ENCODE measurements at regions not wholly inside any gene's neighbourhood (a gene's known extent, or its start where the extent isn't known, plus 50 kb on each side); places are given as distances from the start of the nearest gene placed in this dataset.

DNA sequence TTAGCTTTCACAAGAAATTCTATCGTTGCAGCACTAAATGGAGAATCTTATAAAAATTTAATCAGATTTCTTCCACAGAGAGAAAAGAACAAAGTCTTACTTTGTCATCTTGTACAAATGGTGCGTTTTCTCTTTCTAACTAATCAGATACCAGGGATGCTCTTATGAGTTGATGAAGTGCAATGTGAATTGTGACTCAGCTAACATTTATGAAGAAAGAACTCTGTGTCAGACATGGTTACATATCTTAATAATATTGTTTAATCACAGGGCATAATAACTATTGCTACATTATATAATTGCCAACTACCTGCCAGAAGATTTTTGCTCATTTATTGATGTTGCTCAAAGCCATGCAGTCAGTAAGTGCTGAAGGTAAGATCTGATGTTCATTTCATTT lies 465.0 kb downstream of the CCDC85A start:
- TF ChIP-seq, protein P1, sequence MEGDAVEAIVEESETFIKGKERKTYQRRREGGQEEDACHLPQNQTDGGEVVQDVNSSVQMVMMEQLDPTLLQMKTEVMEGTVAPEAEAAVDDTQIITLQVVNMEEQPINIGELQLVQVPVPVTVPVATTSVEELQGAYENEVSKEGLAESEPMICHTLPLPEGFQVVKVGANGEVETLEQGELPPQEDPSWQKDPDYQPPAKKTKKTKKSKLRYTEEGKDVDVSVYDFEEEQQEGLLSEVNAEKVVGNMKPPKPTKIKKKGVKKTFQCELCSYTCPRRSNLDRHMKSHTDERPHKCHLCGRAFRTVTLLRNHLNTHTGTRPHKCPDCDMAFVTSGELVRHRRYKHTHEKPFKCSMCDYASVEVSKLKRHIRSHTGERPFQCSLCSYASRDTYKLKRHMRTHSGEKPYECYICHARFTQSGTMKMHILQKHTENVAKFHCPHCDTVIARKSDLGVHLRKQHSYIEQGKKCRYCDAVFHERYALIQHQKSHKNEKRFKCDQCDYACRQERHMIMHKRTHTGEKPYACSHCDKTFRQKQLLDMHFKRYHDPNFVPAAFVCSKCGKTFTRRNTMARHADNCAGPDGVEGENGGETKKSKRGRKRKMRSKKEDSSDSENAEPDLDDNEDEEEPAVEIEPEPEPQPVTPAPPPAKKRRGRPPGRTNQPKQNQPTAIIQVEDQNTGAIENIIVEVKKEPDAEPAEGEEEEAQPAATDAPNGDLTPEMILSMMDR (IDR thresholded peaks at IDR 0.05; ENCODE audit: low read depth, low read length), result no peak
- DNase-seq (ENCODE audit: low read depth, low spot score), result no peak
- H3K4me3 ChIP-seq (ENCODE audit: low read depth, low read length), result no peak overlapping the region
- in situ Hi-C loops (cut with HindIII; ENCODE audit: low sequenced_read_pairs), result no loop called here

DNA sequence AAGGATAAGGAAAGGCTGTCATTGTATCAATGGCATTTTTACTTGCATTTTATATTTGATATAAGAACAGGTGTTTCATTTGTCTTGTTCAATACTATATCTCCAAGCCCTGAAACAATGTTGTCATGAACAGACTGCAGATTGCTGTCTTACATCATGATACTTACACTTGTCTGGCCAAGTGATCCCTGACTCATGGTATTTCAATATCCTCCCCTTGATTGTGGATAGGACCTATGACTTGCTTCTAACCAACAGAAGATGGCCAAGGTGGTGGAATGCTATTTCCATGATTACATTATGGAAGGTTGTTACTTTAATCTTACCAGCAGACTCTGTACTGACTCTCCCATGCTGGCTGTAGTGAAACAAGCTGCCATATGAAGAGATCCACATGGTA lies 471.1 kb downstream of the CCDC85A start:
- in situ Hi-C loops (cut with HindIII; ENCODE audit: low sequenced_read_pairs), result no loop called here
- no peak overlapping the region for H3K4me3 ChIP-seq (ENCODE audit: low read depth, low read length)
- TF ChIP-seq, protein P1 (IDR thresholded peaks at IDR 0.05; ENCODE audit: low read depth, low read length), result no peak
- DNase-seq (ENCODE audit: low read depth, low spot score), result no peak

DNA sequence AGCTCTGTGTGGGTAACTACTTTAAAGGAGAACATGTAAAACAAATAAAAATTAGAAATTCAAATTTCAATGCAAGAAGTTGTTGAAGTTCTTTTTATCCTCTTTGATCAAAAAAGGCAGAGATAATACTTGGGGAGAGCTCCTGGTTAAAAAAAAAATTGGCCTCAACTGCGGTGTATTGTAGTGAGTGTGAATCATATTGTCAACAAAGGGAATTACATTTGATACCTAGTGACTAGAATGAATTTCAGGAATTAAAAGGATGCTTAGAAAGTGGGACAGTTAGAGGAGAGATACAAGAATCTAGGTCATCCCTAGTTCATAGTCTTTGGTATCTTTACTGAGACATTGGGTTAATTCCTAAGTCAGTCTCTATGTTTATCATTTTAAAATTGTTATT lies 473.0 kb downstream of the CCDC85A start:
- DNase-seq (ENCODE audit: low read depth, low spot score), result no peak
- H3K4me3 ChIP-seq (ENCODE audit: low read depth, low read length), result no peak overlapping the region
- TF ChIP-seq, protein P1 (IDR thresholded peaks at IDR 0.05; ENCODE audit: low read depth, low read length), result no peak
- in situ Hi-C loops (cut with HindIII; ENCODE audit: low sequenced_read_pairs), result no loop called here

DNA sequence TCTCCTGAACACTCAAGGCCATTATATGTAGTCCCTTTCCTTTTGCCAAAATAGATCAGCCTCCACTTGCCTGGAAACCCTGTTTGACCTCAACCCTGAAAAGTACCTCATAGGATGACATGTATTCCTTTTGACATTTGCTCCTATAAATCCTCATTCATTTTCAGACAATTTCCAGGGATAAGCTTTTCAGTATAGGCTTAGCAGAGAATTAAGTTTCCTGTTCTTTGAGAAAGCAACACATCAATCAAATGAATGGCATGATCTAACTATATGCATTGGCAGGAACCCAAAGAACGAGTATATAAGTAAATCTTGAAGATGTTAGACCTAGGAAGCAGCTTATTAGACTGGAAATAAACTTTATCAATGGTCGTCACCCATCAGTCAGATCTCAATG lies 483.0 kb downstream of the CCDC85A start:
- no peak for DNase-seq (ENCODE audit: low read depth, low spot score)
- H3K4me3 ChIP-seq (ENCODE audit: low read depth, low read length), result no peak overlapping the region
- in situ Hi-C loops (cut with HindIII; ENCODE audit: low sequenced_read_pairs), result no loop called here
- TF ChIP-seq, protein P1 (IDR thresholded peaks at IDR 0.05; ENCODE audit: low read depth, low read length), result no peak

DNA sequence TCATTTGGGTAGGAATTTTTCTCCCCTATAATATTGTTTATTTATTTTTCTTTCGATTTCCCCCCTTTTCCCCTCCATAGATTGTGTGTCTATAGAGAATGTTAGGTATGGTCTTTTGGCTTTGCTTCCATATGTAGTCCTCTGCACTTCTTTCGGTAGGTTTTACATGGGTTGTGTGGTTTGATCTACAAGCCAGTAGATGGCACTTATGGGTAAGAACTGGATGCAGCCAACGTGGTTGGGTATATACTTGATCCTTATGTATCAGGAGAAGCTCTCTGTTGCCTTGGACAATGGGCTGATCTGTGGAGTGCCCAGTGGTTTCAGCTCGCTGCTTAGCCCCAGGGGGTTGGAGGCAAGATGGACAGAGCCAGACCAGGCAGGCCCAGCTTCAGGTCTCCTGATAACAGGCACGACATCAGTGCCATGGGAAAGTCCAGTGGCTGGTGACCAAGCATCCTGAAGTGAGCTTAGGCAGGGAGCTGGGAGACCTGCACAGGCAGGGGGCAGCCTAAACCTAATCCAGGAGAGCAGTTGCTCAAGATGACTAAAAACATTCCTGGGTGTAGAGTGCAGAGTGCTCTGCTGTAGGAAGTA lies 488.3 kb downstream of the CCDC85A start:
- TF ChIP-seq, protein P1 (IDR thresholded peaks at IDR 0.05; ENCODE audit: low read depth, low read length), result no peak
- no peak overlapping the region for H3K4me3 ChIP-seq (ENCODE audit: low read depth, low read length)
- DNase-seq (ENCODE audit: low read depth, low spot score), result no peak
- in situ Hi-C loops (cut with HindIII; ENCODE audit: low sequenced_read_pairs), result no loop called here

DNA sequence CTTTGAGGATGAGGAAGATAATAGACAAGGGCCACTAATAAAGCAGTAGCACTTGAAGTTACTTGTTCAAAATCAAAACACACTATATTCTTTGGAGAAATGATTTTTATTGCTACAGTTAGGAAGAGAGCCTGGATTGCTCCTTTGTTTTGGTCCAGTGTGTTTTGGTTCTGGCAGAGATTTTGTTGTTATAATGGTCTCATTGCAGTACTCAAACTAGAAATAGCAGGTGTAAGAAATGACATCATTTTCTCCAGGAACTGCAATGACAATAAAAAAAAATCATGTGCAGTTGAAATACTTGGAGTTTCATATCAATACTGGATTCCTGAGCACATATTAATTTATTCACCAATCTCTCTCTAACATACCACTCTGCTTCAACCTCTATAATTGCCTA lies 490.3 kb downstream of the CCDC85A start:
- in situ Hi-C loops (cut with HindIII; ENCODE audit: low sequenced_read_pairs), result no loop called here
- TF ChIP-seq, protein P1 (IDR thresholded peaks at IDR 0.05; ENCODE audit: low read depth, low read length), result no peak
- no peak overlapping the region for H3K4me3 ChIP-seq (ENCODE audit: low read depth, low read length)
- no peak for DNase-seq (ENCODE audit: low read depth, low spot score)

DNA sequence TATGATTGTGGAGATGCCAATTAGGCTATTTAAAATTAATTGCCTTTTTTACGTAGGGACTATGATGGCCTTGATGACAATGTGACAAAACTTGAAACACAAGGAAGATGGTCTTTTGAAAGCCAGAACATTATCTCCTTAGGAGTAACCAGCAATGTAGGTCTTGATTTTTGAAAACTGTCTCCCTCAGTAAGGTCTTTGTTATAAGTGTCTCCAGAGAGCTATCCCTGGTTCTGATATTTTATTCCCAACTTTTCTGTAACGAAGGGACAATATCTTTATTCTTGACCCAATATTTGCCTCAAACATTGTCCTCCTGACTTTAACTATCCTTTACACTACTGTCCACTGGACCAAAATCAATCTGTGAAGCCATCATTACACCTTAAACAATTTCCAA lies 493.2 kb downstream of the CCDC85A start:
- TF ChIP-seq, protein P1 (IDR thresholded peaks at IDR 0.05; ENCODE audit: low read depth, low read length), result no peak
- no peak overlapping the region for H3K4me3 ChIP-seq (ENCODE audit: low read depth, low read length)
- in situ Hi-C loops (cut with HindIII; ENCODE audit: low sequenced_read_pairs), result no loop called here
- no peak for DNase-seq (ENCODE audit: low read depth, low spot score)

All from astrocyte of the spinal cord (primary cell).